NCI-H2196 treated with DMSO at 0.1 percent for 48 hours (cell line): ENCODE measurements at regions not wholly inside any gene's neighbourhood (a gene's known extent, or its start where the extent isn't known, plus 50 kb on each side); places are given as distances from the start of the nearest gene placed in this dataset.

Source experiments
- DNase-seq: peaks from one replicate; lab custom pipeline; 2025; ENCODE audit not compliant: unreplicated experiment; lab: John Stamatoyannopoulos, UW

- no peak for DNase-seq
Observed at GRCh38 chr10:27451054-27451453, 53.0 kb upstream of the RAB18 start.

GRCh38 chr10:27450225-27450624 is 53.9 kb upstream of the RAB18 start:
- DNase-seq = no peak

- no peak for DNase-seq
Observed at GRCh38 chr10:27449571-27449970, 54.5 kb upstream of the RAB18 start.

- no peak for DNase-seq
Observed at GRCh38 chr10:27448921-27449320, 55.2 kb upstream of the RAB18 start.

GRCh38 chr10:27447540-27447939 is 56.6 kb upstream of the RAB18 start:
- no peak for DNase-seq

GRCh38 chr10:27446091-27446918 is 57.8 kb upstream of the RAB18 start:
- DNase-seq = no peak

GRCh38 chr10:27445070-27445469 is 59.0 kb upstream of the RAB18 start:
- DNase-seq = no peak

GRCh38 chr10:27440478-27440877 is 63.6 kb upstream of the RAB18 start:
- DNase-seq = no peak

- no peak for DNase-seq
Observed at GRCh38 chr10:27440021-27440420, 64.1 kb upstream of the RAB18 start.

DNA sequence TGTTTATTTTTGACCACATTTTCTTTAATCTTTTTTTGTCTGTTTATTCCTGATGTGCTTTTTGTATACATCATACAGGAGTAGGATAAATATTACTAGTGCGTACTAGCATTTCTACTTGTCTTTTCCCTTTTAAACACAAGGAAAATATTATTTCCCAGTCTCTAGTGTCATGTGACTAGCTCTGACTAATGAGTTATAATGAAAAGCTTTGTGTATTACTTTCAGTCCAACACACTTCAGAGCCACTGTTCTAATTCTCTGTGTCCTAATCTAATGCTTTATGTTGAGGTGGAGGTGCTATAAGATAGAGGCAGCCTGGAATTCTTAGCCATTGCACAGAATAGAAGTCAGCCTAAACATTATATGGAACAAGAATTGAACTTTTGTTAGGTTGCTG is 65.0 kb upstream of the RAB18 start:
- no peak for DNase-seq

GRCh38 chr10:27437775-27438174 is 66.3 kb upstream of the RAB18 start:
- no peak for DNase-seq

DNA sequence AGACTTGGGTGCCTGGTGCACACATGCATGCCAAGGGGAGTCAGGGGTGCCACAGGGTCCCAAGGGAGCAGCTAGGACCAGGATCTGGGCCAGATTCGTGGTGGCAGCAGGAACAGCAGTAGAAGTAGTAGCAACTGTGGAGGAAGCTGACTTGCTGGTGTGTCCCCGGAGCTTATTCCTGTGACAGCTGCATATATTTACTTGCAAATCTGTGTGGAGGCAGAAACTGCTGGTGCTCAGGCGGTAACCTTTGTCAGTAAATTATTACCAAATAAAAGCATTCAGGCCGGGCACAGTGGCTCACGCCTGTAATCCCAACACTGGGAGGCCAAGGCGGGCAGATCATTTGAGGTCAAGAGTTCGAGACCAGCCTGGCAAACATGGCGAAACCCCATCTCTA is 67.4 kb upstream of the RAB18 start:
- no peak for DNase-seq

DNA sequence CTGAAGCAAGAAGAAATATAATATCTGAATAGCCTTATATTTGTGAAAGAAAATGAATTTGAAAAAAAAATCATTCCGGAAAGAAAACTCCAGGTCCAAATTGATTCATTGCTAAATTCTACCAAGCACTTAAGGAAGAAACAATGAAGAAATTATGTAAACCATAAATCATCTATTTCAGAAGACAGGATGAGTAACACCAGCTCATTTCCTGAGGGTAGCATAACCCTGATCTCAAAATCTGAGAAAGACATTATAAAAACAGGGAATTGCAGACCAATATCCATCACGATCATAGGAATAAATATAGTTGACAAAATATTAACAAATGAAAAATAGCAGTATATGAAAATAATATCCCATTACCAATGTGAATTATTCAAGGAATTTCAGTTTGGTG is 70.1 kb upstream of the RAB18 start:
- DNase-seq = no peak

DNA sequence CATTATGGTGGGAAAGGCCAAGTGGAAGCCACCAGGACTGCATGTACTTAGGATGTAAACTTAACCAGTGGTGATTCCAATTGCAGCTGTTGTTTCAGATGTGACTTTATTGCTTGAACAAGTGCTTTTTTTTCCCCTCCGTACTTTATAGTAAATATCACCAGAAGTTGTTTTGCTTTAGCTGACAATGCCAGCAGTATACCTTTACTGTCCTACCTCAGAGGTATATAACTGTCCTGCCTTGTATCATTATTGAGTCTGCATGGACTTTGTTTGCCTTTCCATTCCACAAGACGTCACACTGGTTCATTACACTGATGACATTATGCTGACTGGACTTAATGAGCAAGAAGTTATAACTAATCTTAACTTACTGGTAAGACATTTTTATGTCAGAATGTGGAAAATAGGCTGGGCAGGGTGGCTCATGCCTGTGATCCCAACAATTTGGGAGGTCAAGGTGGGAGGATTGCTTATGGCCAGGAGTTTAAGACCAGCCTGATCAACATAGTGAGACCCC is 77.1 kb upstream of the RAB18 start:
- no peak for DNase-seq

GRCh38 chr10:27413831-27414348 is 90.2 kb upstream of the RAB18 start:
- DNase-seq = no peak

DNA sequence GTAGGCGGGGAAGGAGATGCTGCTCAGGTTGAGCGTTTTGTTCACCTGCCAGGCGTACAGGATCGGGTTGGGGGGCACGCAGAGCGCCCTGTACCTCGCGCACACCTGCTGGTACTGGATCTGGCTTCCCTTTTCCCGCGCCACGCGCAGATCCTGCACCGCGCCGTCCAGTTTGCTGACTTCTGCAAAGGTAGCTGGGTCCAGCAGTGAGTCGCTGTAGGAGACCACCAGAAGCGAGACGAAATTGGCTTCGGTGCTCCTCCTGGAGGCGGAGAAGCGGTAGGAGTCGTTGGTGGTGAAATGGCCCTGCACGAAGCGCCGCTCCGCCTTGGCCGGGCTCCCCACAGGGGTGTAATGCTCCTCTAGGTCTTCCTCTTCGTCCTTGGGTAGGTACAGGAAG is 90.7 kb upstream of the RAB18 start:
- no peak for DNase-seq

DNA sequence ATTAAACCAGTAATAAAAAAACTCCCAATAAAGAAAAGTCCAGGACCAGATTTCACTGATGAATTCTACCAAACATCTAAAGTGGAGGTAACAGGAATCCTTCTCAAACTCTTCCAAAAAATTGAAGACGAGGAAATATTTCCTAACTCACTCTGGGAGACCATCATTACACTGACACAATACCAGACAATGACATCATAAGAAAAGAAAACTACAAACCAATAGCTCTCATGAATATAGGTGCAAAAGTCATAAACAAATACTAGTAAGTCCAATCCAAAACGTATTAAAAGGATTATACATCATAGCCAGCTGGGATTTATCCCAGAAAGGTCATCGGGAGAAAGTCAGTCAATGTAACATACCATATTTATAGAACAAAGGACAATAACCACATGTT is 94.0 kb upstream of the RAB18 start:
- DNase-seq = no peak

DNA sequence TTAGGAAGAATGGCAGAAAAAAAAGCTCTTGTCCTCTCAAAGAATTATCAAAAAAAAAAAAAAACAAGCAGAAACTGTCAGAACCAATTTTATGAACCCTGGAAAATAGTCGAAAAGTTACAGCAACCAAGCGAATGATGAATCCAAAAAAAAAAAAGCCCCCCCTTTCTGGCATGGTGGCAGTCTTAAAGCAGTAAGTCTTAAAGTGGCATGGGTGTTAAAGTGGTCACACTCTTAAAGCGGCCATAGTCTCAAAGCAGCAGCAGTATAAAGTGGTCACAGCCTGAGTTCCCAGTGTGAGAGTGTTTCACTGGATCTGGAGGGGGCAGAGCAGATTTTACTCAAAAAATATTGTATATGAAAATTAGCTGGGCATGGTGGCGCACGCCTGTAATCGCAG is 96.8 kb upstream of the RAB18 start:
- DNase-seq = no peak

- DNase-seq = no peak
Observed at GRCh38 chr10:27399871-27400270, 104.2 kb upstream of the RAB18 start.

- DNase-seq = no peak
Observed at GRCh38 chr10:27393961-27394360, 110.1 kb upstream of the RAB18 start.

DNA sequence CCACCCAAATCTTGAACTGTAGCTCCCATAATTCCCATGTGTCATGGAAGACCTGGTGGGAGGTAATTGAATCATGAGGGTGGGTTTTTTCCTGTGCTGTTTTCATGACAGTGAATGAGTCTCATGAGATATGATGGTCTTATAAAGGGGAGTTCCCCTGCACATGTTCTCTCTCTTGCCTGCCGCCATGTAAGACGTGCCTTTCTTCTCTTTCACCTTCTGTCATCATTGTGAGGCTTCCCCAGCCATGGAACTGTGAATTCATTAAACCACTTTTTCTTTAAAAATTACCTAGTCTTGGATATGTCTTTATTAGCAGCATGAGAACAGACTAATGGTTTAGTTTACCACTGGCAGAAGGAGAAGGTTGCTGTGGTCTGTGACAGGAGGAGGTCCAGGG is 111.5 kb upstream of the RAB18 start:
- DNase-seq = no peak

DNA sequence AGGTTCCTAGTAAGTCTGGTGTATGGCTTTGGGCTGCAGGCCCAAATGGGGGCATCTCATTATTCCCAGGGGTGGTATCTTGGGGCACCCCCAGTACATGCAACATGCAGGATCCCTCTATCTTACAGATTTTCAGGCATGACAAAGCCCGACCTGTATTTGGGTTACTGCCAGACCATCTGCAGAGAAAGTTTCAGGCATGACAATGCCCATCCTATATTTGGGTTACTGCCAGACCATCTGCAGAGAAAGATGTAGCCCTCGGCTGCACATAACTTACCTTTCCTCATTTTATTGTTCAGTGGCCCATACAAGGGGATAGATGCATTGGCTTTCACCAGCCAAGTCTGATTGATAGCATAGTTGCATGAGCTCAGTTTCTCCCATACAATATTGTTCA is 112.2 kb upstream of the RAB18 start:
- no peak for DNase-seq

DNA sequence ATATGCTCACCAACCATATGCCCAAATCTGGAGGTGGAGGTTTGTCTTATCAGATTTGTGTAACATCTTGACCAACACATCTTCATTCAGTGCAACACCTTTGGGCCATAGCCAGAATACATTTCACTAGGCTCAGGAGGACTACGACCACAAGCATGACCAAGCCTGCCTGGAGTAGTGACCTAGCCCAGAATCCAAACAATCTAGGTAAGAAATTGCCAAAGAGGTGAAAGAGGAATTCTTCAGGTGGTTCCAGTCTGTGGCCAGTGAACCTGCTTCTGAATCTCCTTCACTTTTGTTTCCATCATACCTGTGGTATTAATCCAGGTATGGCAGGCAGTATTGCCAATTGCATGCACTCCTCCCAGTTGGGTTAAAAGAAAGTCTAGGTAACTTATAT is 112.8 kb upstream of the RAB18 start:
- DNase-seq = no peak
